ENCODE measurements at regions not wholly inside any gene's neighbourhood (a gene's known extent, or its start where the extent isn't known, plus 50 kb on each side); places are given as distances from the start of the nearest gene placed in this dataset.

DNA sequence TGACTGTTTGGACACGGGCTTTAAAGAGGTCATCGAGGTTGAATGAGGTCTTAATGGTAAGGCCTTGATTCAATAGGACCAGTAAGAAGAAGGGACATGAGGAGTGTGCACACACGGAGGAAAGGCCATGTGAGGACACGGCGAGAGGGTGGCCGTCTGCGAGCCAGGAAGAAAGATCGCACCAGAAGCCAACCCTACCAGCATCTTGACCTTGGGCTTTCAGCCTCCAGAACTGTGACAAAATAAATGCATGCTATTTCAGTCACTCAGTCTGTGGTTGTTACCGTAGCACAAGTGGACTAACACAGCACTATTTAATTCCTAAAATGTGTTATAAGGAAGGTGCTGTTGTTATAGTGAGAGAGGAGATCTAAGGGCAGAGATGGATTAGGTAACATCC is 468.6 kb upstream of the FAT1 start:
- no peak overlapping the region for H3K27ac ChIP-seq (ENCODE audit: low read length in 2 of 2)
- TF ChIP-seq EZH2 (IDR thresholded peaks at IDR 0.05; ENCODE audit: borderline replicate concordance, insufficient read depth, low read depth, low read length, poor library complexity, severe bottlenecking), result no peak
- TF ChIP-seq, protein P1, sequence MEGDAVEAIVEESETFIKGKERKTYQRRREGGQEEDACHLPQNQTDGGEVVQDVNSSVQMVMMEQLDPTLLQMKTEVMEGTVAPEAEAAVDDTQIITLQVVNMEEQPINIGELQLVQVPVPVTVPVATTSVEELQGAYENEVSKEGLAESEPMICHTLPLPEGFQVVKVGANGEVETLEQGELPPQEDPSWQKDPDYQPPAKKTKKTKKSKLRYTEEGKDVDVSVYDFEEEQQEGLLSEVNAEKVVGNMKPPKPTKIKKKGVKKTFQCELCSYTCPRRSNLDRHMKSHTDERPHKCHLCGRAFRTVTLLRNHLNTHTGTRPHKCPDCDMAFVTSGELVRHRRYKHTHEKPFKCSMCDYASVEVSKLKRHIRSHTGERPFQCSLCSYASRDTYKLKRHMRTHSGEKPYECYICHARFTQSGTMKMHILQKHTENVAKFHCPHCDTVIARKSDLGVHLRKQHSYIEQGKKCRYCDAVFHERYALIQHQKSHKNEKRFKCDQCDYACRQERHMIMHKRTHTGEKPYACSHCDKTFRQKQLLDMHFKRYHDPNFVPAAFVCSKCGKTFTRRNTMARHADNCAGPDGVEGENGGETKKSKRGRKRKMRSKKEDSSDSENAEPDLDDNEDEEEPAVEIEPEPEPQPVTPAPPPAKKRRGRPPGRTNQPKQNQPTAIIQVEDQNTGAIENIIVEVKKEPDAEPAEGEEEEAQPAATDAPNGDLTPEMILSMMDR (IDR thresholded peaks at IDR 0.05), result no peak
- Mint-ChIP-seq H3K27me3 (no peaks in the 10 kb centered on the region), H3K9me3 (ENCODE audit: insufficient read depth) (no peaks in the 10 kb centered on the region), H3K4me1 (no peaks in the 10 kb centered on the region), H3K4me3 (no peak overlapping the region), H3K27ac (no peak overlapping the region)
- peaks cover 0 to 18% (median 0%) of the 10 kb centered on the region in 3 donors for H3K9me3 ChIP-seq (ENCODE audit: control extremely low read depth in 1 of 3, control insufficient read depth in 2 of 3, insufficient read depth in 1 of 3, low read length in 2 of 3)
- H4K20me1 ChIP-seq (ENCODE audit: control insufficient read depth, insufficient read depth, low read length, poor library complexity, severe bottlenecking), result no peaks in the 10 kb centered on the region
- CTCF ChIA-PET, result no interaction called here
- H3K36me3 ChIP-seq (replicated peaks in 1 of 2; ENCODE audit: control extremely low read depth in 1 of 2, control insufficient read depth in 1 of 2, extremely low read depth in 1 of 2, insufficient read depth in 2 of 2, low read length in 1 of 2), result no peaks in the 10 kb centered on the region
- intact Hi-C loops (cut with micrococcal nuclease), result no loop called here
- no peaks in the 10 kb centered on the region for H3K79me2 ChIP-seq (ENCODE audit: control insufficient read depth, insufficient read depth, low read length)
- no peak overlapping the region for H3K9ac ChIP-seq (ENCODE audit: low read length)
- H3K4me3 ChIP-seq (ENCODE audit: control extremely low read depth in 1 of 5, extremely low read depth in 1 of 5, insufficient read depth in 1 of 5, low read depth in 2 of 5, low read length in 4 of 5), result no peak overlapping the region
- WGBS (ENCODE audit: insufficient coverage), result 90% methylated on average over 8 of the region's 9 CpGs
- no peaks in the 10 kb centered on the region for H3K27me3 ChIP-seq (replicated peaks in 1 of 4; ENCODE audit: control extremely low read depth in 1 of 4, control insufficient read depth in 3 of 4, insufficient read depth in 4 of 4, low read length in 3 of 4)
- POLR2A ChIA-PET, result no interaction called here
- no peaks in the 10 kb centered on the region for H3K4me1 ChIP-seq (ENCODE audit: control insufficient read depth in 2 of 2, insufficient read depth in 2 of 2, low read length in 2 of 2)
- ATAC-seq (ENCODE audit: low read depth) (no peak), DNase-seq (no peak)
- H2AFZ ChIP-seq (ENCODE audit: insufficient read depth, low read depth, low read length, poor library complexity, severe bottlenecking), result no peak overlapping the region
- no peak overlapping the region for H3K4me2 ChIP-seq (replicated peaks; ENCODE audit: low read depth, low read length, poor library complexity, severe bottlenecking)

DNA sequence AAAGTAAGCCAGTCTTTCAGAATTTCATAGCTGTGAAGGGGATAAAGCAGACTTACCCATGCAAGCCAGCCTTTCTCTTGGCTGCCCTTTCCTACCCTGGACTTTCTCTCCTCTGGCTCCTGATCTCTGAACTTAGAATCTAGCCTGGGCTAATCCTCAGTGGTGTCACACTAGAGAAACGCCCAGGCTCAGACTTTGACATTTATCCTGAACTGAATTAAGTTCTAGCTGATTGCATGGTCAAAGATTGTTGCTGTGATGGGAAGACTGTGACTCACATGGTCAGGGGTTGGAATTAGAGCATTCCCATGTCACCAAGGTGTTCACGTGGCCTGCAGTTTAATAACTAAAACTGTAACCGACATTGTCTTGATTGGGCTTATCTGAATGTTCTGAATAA is 469.5 kb upstream of the FAT1 start:
- DNase-seq (no peak), ATAC-seq (ENCODE audit: low read depth) (no peak)
- Mint-ChIP-seq H3K27ac (no peak overlapping the region), H3K9me3 (ENCODE audit: insufficient read depth) (no peaks in the 10 kb centered on the region), H3K27me3 (no peaks in the 10 kb centered on the region), H3K4me3 (no peak overlapping the region), H3K4me1 (no peaks in the 10 kb centered on the region)
- no peaks in the 10 kb centered on the region for H3K27me3 ChIP-seq (replicated peaks in 1 of 4; ENCODE audit: control extremely low read depth in 1 of 4, control insufficient read depth in 3 of 4, insufficient read depth in 4 of 4, low read length in 3 of 4)
- H3K4me2 ChIP-seq (replicated peaks; ENCODE audit: low read depth, low read length, poor library complexity, severe bottlenecking), result no peak overlapping the region
- H3K36me3 ChIP-seq (replicated peaks in 1 of 2; ENCODE audit: control extremely low read depth in 1 of 2, control insufficient read depth in 1 of 2, extremely low read depth in 1 of 2, insufficient read depth in 2 of 2, low read length in 1 of 2), result no peaks in the 10 kb centered on the region
- 50% methylated on average over 1 of the region's 3 CpGs for WGBS (ENCODE audit: insufficient coverage)
- intact Hi-C loops (cut with micrococcal nuclease), result no loop called here
- H3K9me3 ChIP-seq (ENCODE audit: control extremely low read depth in 1 of 3, control insufficient read depth in 2 of 3, insufficient read depth in 1 of 3, low read length in 2 of 3), result peaks cover 0 to 18% (median 0%) of the 10 kb centered on the region in 3 donors
- ChIA-PET CTCF (no interaction called here), POLR2A (no interaction called here)
- no peak overlapping the region for H3K4me3 ChIP-seq (ENCODE audit: control extremely low read depth in 1 of 5, extremely low read depth in 1 of 5, insufficient read depth in 1 of 5, low read depth in 2 of 5, low read length in 4 of 5)
- no peak for TF ChIP-seq EZH2 (IDR thresholded peaks at IDR 0.05; ENCODE audit: borderline replicate concordance, insufficient read depth, low read depth, low read length, poor library complexity, severe bottlenecking)
- TF ChIP-seq, protein P1 (IDR thresholded peaks at IDR 0.05), result no peak
- no peak overlapping the region for H3K27ac ChIP-seq (ENCODE audit: low read length in 2 of 2)
- no peak overlapping the region for H3K9ac ChIP-seq (ENCODE audit: low read length)
- no peaks in the 10 kb centered on the region for H3K79me2 ChIP-seq (ENCODE audit: control insufficient read depth, insufficient read depth, low read length)
- no peaks in the 10 kb centered on the region for H3K4me1 ChIP-seq (ENCODE audit: control insufficient read depth in 2 of 2, insufficient read depth in 2 of 2, low read length in 2 of 2)
- H4K20me1 ChIP-seq (ENCODE audit: control insufficient read depth, insufficient read depth, low read length, poor library complexity, severe bottlenecking), result no peaks in the 10 kb centered on the region
- H2AFZ ChIP-seq (ENCODE audit: insufficient read depth, low read depth, low read length, poor library complexity, severe bottlenecking), result no peak overlapping the region

Data from B cell (primary cell).